OCI-LY7 (cell line): ENCODE measurements at regions not wholly inside any gene's neighbourhood (a gene's known extent, or its start where the extent isn't known, plus 50 kb on each side); places are given as distances from the start of the nearest gene placed in this dataset.

Experiments used
- EZH2phosphoT487 ChIP-seq: fragments of 200-600 bp; sonication (generic); IDR thresholded peaks from 2 replicates; pipeline ENCODE4 v1.6.1; 2018; ENCODE audit warnings: low read depth, borderline replicate concordance, mild to moderate bottlenecking, mixed run types, antibody characterized with exemption, low read length, moderate library complexity, mixed read lengths
- TF ChIP-seq, protein P1 (sequence below): fragments of 200-600 bp; sonication (generic); conservative IDR thresholded peaks from 2 replicates; pipeline ENCODE4 v1.5.1; 2014; ENCODE audit warnings: mild to moderate bottlenecking, antibody characterized with exemption, low read length, moderate library complexity, mixed read lengths

DNA sequence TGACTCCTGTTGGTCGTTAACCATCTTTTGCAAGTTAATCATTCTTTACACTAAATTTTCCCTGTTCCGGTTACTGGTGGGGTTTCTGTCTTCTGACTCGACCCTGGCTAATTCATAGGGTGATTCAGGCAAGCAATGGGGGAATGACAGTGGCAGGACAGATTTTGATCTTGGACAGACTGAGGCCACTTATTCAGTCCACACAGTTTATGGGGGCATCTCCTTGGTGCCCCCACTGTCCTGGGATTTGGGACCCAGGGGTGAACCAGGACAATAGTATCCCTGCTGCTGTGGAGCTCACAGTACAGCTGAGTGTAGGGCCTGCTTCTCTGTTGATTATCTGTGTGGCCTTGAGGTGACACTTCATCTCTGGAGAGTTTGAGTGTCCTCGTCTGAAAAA lies 540.4 kb downstream of the MATN1 start:
- TF ChIP-seq, protein P1, sequence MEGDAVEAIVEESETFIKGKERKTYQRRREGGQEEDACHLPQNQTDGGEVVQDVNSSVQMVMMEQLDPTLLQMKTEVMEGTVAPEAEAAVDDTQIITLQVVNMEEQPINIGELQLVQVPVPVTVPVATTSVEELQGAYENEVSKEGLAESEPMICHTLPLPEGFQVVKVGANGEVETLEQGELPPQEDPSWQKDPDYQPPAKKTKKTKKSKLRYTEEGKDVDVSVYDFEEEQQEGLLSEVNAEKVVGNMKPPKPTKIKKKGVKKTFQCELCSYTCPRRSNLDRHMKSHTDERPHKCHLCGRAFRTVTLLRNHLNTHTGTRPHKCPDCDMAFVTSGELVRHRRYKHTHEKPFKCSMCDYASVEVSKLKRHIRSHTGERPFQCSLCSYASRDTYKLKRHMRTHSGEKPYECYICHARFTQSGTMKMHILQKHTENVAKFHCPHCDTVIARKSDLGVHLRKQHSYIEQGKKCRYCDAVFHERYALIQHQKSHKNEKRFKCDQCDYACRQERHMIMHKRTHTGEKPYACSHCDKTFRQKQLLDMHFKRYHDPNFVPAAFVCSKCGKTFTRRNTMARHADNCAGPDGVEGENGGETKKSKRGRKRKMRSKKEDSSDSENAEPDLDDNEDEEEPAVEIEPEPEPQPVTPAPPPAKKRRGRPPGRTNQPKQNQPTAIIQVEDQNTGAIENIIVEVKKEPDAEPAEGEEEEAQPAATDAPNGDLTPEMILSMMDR: no peak
- no peak for TF ChIP-seq EZH2phosphoT487
